Endometrial microvascular endothelial cells (primary cell): ENCODE measurements at regions not wholly inside any gene's neighbourhood (a gene's known extent, or its start where the extent isn't known, plus 50 kb on each side); places are given as distances from the start of the nearest gene placed in this dataset.
"Not testable (repeated sequence)": the region's sequence is repeated elsewhere in the genome, so short reads cannot be mapped to it uniquely, and the experiment has no call there.

Experiments
- in situ Hi-C: cut with HindIII; loops from 2 replicates; pipeline ENCODE4 v1.10.0; 2017; ENCODE audit warnings: low sequenced_read_pairs, low pct_unique_long_range_greater_than_20kb; ENCODE audit errors: inconsistent ontology term

GRCh38 chr4:112708772-112709171, 71.8 kb downstream of the LARP7 start:
- in situ Hi-C loops, result no loop called here

DNA sequence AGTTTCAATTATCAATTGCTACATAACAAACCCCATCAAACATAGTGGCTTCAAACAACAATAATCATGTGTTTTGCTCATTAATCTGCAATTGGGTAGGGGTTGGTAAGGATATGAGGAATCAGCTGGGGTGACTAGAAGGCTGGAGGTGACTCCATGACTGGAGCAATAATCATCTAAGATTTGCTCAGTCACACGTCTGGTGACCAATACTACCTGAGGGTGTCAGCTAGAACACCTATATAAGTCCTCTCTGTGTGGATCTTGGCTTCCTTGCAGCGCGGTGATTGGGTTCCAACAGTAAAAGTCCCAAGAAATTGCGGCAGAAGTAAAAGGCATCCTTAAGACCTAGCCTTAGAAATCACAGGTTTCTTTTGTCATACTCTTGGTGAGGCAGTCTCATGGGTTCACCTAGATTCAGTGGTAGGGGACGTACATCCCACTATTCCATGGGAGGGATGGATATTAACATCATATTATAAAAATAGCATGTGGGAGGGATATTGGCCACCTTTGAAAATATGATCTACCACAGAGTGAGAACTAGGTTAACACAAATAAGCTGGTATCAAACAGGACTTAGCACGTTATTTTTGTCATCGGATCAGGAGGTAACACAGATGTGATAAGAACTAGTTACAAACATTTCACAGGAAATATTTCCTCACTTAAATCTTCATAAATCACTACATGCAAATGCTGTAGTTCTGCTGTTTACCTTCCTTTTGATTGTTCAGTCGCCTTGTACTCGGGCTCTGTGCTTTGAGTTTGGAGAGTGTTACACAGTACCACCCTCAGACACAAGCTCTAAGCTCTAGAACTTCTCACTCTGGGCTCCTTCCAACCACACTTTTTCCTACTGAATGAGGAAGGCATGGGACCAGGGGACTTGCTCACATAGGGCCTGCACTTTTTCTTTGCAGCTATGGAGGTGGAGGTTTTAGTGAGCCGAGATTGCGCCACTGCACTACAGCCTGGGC, 78.3 kb downstream of the LARP7 start:
- in situ Hi-C loops, result loop anchor here (10.0 kb wide), 1 partner anchor 70 kb away; no protein-coding TSS in a partner anchor

GRCh38 chr4:112717856-112718255, 80.9 kb downstream of the LARP7 start:
- in situ Hi-C loops, result loop anchor here (10.0 kb wide), 1 partner anchor 73 kb away; no protein-coding TSS in a partner anchor

DNA sequence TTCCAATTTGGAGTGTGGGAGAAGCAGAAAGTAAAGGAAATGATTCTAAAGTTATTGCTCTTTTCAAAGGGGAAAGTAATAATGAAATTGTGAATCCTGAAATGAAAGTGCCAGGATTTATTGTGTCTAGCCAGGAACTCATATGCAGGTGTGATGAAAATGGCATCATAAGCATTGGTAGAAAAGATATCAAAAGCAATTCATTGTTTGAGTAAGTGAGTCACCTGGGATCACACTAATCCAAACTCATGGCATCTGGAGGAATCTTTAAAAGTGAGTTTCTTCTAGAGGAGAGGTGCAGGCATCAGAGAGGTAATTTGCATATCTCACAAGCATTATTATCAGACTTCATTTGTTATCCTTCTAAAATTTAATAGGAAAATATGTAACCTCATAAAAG, 84.7 kb downstream of the LARP7 start:
- in situ Hi-C loops, result no loop called here

GRCh38 chr4:112726041-112726440, 89.1 kb downstream of the LARP7 start:
- in situ Hi-C loops, result no loop called here

- in situ Hi-C loops, result not testable (repeated sequence)
Observed at GRCh38 chr4:112727728-112728127, 90.8 kb downstream of the LARP7 start.

DNA sequence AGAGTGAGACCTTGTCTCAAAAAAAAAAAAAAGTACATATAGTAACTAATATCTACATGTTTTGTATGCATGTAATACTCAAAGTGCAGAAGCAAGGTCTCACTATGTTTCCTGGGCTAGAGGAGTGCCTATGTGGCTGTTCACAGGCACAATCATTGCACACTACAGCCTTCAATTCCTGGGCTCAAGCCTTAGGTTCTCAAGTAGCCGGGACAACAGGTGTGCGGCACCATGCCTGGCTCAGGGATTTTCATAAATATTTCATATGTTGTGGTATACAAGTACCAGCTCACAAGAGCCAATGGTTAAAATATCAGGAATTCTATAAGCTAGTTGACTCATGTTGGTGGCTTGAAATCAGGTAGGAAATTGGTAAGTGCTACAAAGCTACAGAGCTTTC, 94.8 kb downstream of the LARP7 start:
- in situ Hi-C loops, result no loop called here

DNA sequence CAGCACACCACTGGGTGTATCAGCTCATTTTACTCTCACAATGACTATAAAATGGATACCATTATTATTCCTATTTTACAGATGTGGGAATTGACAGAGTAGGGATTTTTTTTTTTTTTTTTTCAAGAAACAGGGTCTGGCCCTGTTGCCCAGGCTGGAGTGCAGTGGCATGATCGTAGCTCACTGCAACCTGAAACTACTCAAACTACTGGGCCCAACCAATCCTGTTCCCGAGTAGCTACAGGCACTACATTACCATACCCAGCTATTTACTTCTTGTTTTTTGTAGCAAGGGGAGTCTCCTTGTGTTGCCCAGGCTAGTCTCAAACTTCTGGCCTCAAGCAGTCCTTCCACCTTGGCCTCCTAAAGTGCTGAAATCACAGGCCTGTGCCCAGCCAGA, 95.2 kb downstream of the LARP7 start:
- in situ Hi-C loops, result no loop called here

GRCh38 chr4:112735474-112735951, 98.6 kb downstream of the LARP7 start:
- in situ Hi-C loops, result no loop called here

- in situ Hi-C loops, result no loop called here
Observed at GRCh38 chr4:112736718-112737135, 99.8 kb downstream of the LARP7 start.

GRCh38 chr4:112739442-112739841, 102.5 kb downstream of the LARP7 start:
- in situ Hi-C loops, result no loop called here

DNA sequence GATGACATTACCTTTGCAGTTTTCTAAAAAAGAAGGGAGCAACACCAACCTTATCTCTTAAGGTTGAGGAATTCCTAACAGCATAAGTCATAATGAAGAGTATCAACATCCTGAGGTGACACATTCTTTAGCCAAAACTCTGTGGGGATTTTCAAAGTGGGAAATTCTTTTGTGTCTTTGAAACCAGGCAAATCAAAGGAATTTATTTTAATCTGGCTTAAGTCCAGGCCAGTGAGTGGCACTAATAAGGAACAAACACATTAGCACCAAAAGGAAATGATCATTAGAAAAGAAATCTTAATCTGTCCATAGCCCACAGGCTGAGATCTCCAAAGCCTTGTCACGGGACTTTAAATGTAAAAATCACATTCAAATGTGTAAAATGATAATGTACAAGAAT, 110.1 kb downstream of the LARP7 start:
- in situ Hi-C loops, result no loop called here

GRCh38 chr4:112748352-112748878, 111.5 kb downstream of the LARP7 start:
- in situ Hi-C loops, result no loop called here

GRCh38 chr4:112750749-112751148, 113.8 kb downstream of the LARP7 start:
- in situ Hi-C loops, result not testable (repeated sequence)

GRCh38 chr4:112751447-112751846, 114.5 kb downstream of the LARP7 start:
- in situ Hi-C loops, result no loop called here

GRCh38 chr4:112752061-112752460, 115.1 kb downstream of the LARP7 start:
- in situ Hi-C loops, result no loop called here

GRCh38 chr4:112752510-112752909, 115.6 kb downstream of the LARP7 start:
- in situ Hi-C loops, result no loop called here

DNA sequence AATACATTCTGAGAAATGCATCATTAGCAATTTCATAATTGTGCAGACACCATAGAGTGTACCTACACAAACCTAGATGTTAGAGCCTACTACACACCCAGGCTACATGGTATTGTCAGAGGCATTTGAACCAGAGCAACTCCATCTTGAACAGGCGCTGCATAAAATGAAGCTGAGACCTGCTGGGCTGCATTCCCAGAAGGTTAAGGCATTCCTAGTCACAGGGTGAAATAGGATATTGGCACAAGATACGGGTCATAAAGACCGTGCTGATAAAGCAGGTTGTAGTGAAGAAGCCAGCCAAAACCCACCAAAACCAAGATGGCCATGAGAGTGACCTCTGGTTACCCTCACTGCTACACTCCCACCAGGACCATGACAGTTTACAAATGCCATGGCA, 116.4 kb downstream of the LARP7 start:
- in situ Hi-C loops, result no loop called here

- in situ Hi-C loops, result no loop called here
Observed at GRCh38 chr4:112759313-112759712, 122.4 kb downstream of the LARP7 start.

- in situ Hi-C loops, result no loop called here
Observed at GRCh38 chr4:112765317-112765974, 128.5 kb downstream of the LARP7 start.
